ENCODE measurements at regions not wholly inside any gene's neighbourhood (a gene's known extent, or its start where the extent isn't known, plus 50 kb on each side); places are given as distances from the start of the nearest gene placed in this dataset.

DNA sequence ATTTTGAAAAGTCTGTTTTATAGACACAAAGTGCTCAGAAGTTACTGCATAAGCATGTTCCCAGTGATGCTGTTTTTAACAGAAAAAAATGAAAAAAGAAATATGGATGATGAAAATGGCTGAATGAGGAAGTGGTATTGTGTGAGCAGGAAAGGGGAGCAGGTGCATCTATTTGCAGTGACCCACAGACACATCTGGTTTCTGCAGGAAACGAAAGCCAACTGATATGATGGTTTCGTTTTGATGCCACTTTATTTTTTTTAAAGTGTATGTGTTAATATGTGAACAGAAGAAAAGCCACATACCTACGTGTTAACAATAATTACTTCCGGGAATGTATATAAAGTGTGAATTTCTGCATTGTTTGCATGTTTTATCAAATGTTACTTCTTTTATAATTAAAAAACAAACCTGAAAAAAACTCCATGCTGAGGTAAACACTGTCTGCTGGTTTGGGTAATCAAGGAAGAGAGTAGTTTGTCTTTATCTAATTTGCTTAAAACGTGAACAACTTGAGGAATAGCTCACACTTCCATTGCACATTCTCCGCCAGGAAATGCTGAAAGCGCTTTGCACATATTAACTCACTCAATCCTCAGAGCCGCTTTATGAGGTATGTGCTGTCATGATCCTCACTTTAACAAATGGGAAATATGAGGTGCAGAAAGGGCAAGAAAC lies 1335.9 kb downstream of the TBC1D22A start:
- no peak for DNase-seq

DNA sequence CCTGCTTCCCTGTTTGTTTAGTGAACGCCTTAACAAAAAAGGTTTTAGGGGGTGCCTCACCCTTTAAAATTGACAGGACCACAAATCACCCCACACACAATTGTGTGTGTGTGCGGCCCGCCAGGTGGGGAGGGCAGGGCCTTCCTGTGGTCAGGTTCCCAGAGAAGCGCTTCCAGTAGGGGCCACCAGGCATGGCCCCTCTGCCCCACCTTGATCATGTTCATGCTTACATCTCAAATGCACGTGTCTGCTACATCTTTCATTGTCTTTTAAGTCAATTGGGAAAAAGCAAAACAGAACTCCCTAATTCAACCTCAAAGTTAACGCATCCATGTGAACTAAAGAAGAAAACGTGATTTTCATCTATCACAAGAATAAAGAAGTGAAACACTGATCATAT lies 1335.3 kb downstream of the TBC1D22A start:
- DNase-seq = no peak

DNA sequence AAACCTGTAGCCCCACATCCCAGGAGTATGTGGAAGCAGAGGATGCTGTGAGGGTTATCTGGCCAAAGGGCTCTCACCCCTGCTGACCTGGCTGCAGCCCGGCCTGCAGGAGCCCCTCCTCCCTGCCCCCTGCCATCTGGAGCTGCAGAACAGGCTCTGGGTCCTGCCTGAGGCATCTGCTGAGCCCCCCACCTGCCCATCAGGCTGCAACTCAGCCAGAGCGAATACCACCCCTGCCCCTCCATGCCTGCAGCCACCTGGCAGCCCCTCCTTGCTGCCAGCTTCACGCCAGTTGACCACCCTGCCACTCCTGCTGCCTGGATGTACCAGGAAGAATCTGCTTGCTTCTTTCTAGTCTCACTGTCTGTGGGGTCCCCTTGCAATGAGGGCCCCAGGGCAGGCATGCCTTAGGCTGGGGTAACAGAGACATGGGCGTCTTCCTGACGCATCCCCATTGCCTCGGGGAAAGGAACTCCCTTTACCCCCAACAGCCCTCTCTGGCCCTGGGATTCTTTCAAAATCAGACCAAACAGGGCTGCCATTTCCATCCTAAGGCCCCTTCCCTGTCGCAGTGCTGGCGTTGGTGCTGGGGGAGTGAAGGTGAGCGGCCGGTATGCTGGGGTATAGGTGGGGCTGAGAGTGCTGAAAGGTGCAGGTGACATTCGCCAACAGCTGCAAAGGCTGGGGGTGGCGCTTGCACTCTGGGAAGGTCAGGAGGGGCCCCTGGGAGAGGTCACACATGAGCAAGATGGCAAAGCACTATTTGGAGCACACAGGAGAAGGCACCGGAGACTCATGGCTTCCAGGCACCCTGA lies 1334.6 kb downstream of the TBC1D22A start:
- DNase-seq = no peak

DNA sequence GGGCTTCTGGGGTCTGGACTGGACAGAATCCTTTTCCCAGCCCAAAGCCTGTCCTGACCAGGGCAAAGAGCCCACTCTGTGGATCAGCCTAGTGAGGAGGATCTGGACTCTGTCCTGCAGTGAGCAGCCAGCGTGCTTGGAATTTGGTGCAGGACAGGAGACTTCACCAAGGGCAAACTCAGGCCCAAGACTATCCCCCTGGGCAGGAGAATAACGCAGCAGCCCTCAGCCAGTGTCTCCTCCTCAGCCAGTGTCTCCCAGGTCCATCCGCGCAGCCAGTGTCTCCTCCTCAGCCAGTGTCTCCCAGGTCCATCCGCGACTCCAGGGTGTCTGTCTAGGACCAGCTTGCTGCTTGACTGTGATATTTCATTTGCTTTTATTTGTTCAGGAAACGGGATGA lies 1334.0 kb downstream of the TBC1D22A start:
- DNase-seq = no peak

DNA sequence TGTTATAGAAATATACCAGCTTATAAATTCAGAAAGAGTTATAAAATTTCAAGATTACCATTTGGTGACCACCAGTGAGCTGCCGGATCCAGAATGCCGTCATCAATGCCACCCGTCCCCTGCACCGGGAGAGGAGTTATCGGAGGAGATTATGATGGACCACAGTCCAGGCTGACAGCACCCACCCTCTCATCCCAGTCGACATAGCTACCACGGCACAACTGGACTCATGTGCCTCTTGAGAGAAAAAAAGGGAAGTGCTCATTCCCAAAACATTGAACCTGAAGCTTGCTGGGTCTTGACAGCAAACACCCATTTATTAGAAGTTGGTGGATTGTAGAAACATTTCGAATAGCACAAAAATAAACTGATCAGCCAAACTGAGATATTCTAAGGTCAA lies 1331.5 kb downstream of the TBC1D22A start:
- no peak for DNase-seq

DNA sequence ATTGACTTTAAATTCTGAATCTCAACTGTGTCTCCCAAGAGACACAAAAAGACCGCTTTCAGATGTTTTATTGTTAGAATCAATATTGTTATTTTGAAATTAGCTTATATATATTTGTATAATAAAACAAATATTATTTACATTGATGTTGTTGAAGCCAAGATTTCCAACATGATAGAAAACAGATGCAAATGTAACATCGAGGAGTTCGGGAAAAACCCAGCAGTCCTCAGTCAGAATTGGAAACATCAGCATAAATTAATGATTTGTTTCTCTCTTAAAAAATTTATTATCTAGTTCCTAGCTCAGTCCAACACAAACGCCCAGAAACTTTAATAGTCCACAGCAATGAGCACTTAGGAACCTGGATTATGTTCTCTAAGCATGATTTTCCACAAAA lies 1330.4 kb downstream of the TBC1D22A start:
- no peak for DNase-seq

DNA sequence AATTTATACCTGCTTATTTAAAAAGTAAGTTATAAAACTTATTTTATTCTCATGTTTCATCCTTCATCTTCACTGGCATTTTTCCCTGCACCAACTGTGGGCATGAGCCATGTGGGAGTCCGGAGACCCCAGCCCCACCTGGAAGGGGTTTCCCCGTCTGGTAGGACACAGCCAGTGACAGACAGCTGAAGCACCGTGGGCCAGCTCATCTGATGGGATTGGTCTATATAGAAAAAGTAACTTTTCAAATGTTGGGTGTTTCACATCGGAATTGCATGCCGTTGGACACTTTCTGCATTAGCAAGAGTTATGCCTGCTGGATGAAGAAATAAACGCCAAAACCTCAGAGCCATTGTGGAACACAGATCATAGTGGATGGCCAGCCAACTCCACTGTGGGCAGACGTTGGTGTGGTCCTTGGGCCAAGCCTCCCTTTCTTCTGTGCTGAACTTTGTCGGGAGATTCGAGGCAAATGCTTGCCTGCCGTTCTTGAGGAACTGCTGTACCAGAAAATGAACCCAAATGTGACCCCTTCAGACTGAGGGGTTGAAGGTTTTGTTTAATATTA lies 1329.3 kb downstream of the TBC1D22A start:
- DNase-seq = no peak

DNA sequence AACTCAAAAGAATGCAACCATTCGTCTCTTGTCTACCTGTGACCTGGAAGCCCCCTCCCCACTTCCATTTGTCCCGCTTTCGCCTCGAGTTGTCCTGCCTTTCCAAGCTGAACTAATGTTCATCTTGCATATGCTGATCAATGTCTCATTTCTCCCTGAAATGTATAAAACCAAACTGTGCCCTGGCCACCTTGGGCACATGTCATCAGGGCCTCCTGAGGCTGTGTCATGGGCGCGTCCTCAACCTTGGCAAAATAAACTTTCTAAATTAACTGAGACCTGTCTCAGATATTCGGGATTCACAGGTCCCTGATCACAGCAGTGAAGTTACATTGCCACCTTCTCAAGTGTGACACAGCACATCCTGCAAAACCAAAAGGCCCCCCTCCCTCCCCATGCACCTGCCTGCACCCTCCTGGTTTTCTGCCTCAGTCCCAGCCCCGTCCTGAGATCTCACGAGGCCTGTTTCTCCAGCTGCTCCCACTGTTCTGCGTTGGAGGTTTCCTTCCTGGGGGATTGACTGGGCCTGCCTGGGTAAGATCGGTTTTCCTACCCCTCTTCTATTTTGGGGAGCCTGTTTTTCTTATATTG lies 1328.7 kb downstream of the TBC1D22A start:
- no peak for DNase-seq

DNA sequence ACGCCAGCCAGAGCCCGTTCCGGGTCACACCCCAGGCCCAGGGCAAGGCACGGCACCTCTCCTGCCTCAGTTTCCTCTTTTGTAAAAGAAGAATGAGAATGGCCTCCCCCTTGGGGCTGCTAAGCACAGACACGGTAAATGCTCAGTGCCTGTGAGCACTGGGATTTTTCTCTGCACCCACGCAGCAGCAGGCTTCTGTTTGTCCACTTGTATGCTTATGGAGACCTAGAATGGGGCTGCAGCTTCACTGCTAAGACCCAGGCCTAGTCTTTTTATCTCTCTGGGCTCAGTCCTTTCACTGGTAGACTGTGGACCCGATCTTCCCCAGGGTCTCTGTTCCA lies 1327.9 kb downstream of the TBC1D22A start:
- DNase-seq = no peak

DNA sequence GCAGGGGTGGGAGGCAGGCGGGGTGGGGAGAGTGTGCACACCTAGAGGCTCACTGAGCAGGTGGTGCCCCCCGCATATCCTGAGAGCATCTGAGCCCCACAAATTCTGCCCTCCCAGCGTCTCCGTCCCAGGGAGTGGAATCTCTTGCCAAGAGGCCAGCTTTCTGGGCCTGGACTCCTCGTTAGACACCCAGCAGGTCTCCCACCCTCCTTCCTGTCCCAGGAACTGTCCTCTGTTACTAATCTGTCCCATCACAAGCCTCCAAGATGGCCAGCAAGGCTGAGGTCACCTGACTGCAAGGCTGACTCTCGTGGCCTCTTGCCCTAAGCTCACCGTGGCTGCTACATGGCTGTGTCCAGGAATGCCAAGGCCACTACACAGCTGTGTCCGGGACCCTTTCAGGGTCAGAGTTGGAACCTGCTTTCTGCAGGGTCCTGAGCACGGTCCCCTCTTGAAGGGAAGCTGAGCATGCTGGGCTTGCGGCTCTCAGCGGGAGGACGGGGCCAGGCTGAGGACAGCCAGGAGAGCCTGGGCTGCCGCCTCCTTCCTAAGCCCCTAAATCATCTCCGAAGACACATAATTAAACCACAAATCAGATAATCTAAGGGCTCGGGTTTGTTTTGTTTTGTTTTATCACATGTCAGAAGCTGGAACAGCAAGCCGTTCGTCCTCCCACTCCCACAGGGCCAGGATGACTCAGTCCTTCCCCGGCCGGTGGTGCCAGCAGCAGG lies 1327.3 kb downstream of the TBC1D22A start:
- no peak for DNase-seq

DNA sequence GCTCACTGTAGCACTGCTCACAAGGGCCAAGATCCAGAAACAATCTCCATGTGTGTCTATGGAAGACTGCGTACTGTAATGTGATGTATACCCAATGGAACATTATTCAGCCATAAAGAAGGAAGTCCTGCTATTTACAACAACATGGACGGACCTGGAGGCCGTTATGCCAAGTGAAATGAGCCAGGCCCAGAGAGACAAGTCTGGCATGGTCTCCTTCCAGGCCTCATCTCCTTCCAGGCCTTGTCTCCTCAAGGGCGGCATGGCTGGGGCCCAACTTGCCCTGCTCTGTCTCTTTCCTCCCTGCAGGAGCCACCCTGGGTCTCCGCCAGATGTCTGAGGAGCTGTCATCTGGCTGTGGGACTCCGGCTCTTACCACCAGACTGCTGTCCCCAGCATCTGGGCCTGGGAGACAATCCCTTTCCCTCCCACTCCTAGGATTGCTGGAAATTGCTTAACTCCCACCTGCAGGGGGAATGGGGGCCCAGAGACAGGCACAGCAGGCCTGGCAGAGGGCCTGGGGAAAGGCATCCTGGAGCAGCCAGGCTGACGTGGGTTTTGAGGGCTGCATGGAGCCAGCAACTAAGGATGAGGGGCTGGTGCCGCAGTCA lies 1326.6 kb downstream of the TBC1D22A start:
- DNase-seq = no peak

DNA sequence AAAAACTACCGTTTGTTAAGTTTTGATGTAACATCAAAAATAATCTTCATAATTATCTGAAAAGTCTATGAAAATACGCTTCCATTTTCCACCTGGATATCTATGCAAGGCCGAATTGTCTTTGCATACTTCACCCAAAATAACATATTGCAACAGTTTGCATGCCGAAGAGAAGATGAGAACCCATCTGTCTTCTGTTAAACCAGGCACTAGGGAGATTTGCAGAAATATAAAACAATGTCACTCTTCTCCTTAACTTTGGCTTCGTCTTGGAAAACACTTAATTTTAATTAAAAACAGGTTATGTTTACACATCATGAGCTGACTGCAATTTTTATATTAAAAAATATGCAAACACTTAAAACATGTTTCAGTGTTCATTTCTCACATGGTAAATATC lies 1325.8 kb downstream of the TBC1D22A start:
- DNase-seq = no peak

DNA sequence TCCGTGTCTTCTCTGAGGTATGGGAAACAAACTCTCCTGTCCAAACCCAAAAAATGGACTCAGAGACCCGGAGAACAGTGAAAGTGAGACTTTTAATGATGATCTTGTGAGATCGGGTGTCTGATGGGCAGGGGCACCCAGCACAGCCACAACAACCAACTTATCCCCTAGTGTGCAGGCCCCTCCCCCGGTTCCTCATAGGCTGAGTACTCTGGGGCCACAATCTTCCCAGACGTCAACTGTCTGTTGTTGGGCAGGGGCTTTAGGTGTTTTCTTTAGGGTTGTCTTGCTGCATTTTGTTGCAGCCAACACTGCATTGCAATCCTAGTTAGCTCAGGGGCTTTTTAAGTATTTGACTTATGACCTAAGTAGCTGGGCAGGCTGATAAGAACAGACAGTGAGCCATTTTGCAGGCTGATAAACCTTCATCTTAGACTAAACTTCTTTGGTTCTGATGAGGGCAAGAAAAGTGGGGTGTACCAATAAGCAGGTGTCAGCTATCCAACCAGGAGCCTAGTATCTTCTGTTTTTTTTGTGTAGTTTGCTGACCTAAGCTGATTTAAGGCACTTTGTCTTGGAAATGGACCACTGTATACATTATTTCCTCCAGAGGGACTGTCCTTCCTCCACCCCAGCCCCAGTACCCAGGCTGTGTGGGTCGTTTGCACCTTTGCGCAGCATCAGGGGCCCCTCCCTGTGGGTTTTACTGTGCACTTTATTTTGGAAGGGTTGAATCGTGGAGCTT lies 1323.6 kb downstream of the TBC1D22A start:
- no peak for DNase-seq

DNA sequence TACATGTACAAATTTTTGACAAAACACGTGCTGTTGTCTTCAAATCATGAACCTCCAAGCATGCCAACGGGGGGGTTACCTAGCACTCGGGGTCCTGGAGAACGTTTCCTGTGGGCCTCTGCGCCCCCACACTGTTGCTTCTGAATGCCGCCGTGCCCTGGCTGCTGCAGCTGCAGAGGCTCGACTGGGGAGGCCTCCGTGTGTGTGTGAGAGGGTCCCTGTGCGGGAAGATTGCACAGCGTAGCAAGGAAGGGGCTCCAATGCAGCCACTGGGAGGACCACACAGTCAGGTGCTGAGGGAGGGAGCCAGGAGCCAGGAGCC lies 1322.2 kb downstream of the TBC1D22A start:
- no peak for DNase-seq

DNA sequence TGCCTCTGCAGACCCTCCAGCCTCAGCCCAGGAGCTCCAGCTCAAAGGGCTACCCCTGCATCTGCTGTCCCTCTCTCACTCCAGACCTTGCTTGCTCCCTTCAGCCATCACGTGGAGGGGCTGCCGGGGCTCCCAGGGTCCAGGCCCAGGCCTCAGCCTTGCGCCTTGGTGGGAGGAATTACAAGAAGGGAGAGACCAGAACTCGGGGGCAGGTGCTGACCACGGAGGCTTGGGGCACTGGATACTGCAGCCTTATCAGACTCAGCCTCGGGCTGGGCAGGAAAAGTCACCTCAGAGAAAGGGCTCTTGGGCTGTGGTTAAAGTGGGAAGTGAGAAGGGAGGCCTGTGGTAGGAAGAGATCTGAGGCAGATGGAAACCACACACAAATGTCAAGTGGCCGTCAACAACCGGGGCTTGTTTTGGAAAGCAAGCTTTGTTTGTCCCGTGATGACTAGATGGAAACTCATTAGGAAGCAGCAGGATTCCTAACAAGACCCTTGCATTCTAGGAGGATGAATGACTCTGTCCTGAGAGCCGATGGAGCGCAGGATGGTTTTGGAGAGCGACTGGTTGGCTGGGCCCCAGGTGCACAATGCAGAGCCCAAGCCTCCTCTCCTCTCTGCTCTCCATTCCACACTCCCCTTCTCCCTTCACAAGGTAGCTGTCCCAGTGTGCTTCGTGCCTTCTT lies 1321.7 kb downstream of the TBC1D22A start:
- DNase-seq = no peak

DNA sequence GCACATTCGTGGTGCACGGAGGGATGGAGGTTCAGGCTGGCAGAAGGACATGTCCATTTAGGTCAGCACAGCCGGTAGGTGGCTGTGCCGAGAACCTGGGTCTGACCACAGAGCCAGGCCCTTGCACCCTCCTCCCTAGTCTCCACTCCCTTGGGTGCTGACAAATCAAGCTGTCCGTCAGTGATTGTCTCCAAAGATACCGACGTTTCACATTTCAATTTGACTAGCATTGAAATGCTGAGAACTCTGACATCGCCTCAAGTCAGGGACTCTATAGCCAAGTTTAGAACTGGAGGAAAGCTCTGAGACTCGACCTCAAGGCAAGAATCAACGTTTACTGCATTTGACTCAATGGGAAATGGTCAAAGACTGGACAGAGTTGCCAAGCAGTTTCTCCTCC lies 1321.1 kb downstream of the TBC1D22A start:
- DNase-seq = no peak

DNA sequence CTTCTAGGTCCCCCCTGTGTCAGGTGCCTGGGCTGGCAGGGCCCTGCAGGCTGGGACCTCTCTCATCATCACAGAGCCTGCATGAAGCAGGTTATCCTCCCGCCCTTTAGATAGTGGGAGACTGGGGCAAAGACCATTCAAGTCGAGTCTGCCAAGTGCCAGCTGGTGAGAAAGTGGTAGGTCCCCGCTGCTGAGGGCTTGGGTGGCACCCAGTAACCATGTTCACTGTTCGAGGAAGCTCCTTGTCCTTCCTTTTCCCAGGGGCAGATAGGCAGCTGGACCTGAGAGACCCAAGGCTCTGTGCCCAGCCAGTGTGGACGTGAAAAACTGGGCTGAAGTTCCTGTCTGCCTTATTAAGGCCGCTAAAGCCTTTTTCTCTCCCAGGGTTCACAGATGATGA lies 1319.8 kb downstream of the TBC1D22A start:
- no peak for DNase-seq

DNA sequence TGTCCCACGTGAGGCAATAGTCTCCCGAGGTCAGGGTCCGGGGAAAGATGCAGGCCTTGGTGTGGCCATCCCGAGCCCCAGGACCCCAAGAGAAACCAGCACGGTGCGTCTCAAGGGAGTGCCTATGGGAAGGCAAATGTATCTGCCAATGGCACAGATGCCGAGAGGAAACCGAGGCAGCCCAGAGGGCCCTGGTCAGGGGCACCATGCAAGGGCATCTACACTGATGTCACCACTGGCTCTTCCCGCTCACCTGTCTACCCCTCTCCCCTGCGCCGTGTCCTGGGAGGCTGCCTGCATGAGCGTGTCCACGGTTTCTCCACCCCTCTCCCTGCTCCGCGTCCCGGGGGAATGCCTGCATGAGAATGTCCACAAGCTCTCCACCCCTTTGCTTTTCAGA lies 1318.8 kb downstream of the TBC1D22A start:
- no peak for DNase-seq

DNA sequence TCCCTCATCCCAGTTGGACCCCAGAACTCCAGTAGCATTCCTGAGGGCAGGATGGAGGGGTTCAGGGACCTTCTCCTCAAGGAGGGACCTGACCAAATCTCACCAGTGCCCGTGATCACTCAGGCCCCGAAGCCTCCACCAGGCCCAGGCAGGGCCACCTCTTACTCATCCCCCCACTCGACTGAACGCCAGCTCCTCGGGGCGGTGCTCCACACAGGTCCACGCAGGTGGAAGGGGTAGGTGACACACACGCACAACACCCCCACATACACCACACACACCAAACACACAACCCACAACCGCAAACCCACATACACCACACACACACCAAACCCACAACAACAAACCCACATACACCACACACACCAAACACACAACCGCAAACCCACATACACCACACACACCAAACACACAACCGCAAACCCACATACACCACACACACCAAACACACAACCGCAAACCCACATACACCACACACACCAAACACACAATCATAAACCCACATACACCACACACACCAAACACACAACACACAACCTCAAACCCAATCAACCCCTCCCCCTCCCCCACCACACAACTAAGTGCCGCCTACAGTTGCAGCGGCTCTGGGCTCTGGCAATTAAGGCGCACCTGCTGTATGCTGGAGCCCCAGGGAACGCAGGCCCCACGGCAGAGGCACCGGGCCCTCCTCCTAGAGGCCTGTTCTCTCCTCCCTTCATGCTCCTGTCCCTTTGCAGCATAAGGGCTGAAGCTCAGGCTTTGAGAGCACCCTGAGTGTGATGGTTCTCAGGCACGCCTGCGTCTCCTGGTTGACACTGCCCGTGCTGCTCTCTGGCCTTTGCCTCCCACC lies 1318.1 kb downstream of the TBC1D22A start:
- DNase-seq = no peak

DNA sequence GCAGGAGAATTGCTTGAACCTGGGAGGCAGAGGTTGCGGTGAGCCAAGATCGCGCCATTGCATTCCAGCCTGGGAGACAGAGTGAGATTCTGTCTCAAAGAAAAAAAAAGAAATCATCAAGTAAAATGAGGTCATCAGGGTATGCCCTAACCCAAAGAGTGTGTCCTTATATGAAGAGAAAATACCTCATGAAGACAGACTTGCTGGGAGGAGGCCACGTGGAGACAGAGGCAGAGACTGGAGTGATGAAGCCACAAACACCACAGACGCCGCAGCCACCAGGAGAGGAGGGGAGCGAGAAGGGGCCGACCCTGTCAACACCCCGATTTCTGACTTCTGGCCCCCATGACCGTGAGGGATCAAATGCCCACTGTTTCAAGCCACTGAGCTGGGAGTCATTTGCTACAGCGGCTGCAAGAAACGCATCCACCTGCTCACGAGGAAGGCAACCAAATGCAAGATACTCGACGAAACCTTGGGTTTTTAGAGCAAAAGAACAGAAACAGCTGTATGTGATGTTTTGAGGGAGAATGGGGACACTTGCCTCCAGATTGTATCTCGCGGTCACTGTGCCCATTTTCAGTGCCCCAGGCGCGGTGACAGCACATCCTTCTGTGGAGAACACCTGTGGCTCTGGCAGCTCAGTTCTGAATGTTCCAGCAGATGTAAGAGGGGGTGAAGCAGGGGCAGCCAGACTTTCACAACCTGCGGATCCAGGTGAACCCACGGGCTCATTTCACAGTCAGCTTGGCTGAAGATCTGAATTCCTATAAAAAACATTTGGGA lies 1317.2 kb downstream of the TBC1D22A start:
- no peak for DNase-seq

Measured in stimulated activated CD4-positive, alpha-beta T cell treated with anti-CD3 and anti-CD28 coated beads, Interleukin-12 subunit alpha, Interleukin-12 subunit beta, amount 100 ng/mL, for 4 hours (primary cell).